Parathyroid adenoma (tissue), 2 donors: ENCODE measurements at regions not wholly inside any gene's neighbourhood (a gene's known extent, or its start where the extent isn't known, plus 50 kb on each side); places are given as distances from the start of the nearest gene placed in this dataset.

Experiments used
- H2AFZ ChIP-seq: fragments of 300-600 bp; sonication (generic); one replicate; pipeline ENCODE4 v1.7.0; 2017; ENCODE audit warnings: antibody characterized with exemption, mild to moderate bottlenecking
- H3K27ac ChIP-seq: fragments of 300-600 bp; sonication (generic); one replicate; pipeline ENCODE4 v1.7.0; 2017
- H3K27me3 ChIP-seq: fragments of 300-600 bp; sonication (generic); one replicate; pipeline ENCODE4 v1.7.0; 2017; ENCODE audit warnings: low read length; ENCODE audit not compliant: control insufficient read depth, insufficient read depth
- H3K36me3 ChIP-seq: fragments of 300-600 bp; sonication (generic); one replicate; pipeline ENCODE4 v1.7.0; 2017; ENCODE audit warnings: low read length; ENCODE audit not compliant: control insufficient read depth, insufficient read depth
- H3K4me1 ChIP-seq: fragments of 300-600 bp; sonication (generic); one replicate; pipeline ENCODE4 v1.7.0; 2017; ENCODE audit warnings: control low read depth
- H3K4me2 ChIP-seq: fragments of 300-600 bp; sonication (generic); one replicate; pipeline ENCODE4 v1.7.0; 2017; ENCODE audit warnings: low read length
- H3K4me3 ChIP-seq: fragments of 300-600 bp; sonication (generic); one replicate; pipeline ENCODE4 v1.7.0; 2017; ENCODE audit warnings: low read depth, low read length
- H3K79me2 ChIP-seq: fragments of 300-600 bp; sonication (generic); one replicate; pipeline ENCODE4 v1.7.0; 2017; ENCODE audit warnings: control low read depth
- H3K9ac ChIP-seq: fragments of 300-600 bp; sonication (generic); one replicate; pipeline ENCODE4 v1.7.0; 2017; ENCODE audit warnings: mild to moderate bottlenecking
- H3K9me3 ChIP-seq: fragments of 300-600 bp; sonication (generic); one replicate; pipeline ENCODE4 v1.7.0; 2017; ENCODE audit warnings: low read length; ENCODE audit not compliant: control insufficient read depth
- TF ChIP-seq, protein P1 (sequence below): fragments of 300-600 bp; sonication (generic); IDR thresholded peaks from one replicate; pipeline ENCODE4 v1.7.0; 2017; ENCODE audit warnings: antibody characterized with exemption, mild to moderate bottlenecking
- donor health status: primary hyperparathyroidism.

DNA sequence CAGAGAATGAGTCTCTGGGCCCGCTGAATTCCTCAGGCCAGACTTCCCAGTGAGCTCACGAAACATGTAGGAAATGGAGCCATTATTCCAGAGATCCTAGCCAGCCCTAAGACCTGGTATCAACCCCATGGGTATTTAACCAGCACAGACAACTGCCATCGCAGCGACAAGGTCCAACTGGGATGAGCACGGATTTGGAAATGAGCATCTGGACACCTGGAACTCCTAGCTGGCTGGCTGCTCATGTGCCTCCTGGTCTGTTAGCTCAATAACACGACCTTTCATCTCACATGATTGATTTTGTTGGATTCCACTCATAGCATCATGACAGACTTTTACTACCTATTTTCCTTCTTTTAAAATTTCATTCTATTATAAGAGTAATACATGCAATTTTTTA is 51.0 kb downstream of the POU3F3 start:
- Histone ChIP-seq H3K4me3 (no peak overlapping the region), H3K79me2 (no peaks in the 10 kb centered on the region), H2AFZ (no peak overlapping the region), H3K27me3 (no peaks in the 10 kb centered on the region), H3K4me1 (no peaks in the 10 kb centered on the region), H3K9ac (no peak overlapping the region), H3K9me3 (no peaks in the 10 kb centered on the region), H3K36me3 (no peaks in the 10 kb centered on the region), H3K4me2 (no peak overlapping the region), H3K27ac (no peak overlapping the region)
- TF ChIP-seq, protein P1, sequence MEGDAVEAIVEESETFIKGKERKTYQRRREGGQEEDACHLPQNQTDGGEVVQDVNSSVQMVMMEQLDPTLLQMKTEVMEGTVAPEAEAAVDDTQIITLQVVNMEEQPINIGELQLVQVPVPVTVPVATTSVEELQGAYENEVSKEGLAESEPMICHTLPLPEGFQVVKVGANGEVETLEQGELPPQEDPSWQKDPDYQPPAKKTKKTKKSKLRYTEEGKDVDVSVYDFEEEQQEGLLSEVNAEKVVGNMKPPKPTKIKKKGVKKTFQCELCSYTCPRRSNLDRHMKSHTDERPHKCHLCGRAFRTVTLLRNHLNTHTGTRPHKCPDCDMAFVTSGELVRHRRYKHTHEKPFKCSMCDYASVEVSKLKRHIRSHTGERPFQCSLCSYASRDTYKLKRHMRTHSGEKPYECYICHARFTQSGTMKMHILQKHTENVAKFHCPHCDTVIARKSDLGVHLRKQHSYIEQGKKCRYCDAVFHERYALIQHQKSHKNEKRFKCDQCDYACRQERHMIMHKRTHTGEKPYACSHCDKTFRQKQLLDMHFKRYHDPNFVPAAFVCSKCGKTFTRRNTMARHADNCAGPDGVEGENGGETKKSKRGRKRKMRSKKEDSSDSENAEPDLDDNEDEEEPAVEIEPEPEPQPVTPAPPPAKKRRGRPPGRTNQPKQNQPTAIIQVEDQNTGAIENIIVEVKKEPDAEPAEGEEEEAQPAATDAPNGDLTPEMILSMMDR = no peak

GRCh38 chr2:104909317-104909716 is 55.4 kb downstream of the POU3F3 start:
- H3K36me3 ChIP-seq = no peaks in the 10 kb centered on the region
- no peak overlapping the region for H2AFZ ChIP-seq
- H3K4me2 ChIP-seq = no peak overlapping the region
- TF ChIP-seq, protein P1 = no peak
- no peak overlapping the region for H3K9ac ChIP-seq
- no peak overlapping the region for H3K27ac ChIP-seq
- no peaks in the 10 kb centered on the region for H3K9me3 ChIP-seq
- H3K4me1 ChIP-seq = no peaks in the 10 kb centered on the region
- no peak overlapping the region for H3K4me3 ChIP-seq
- H3K79me2 ChIP-seq = no peaks in the 10 kb centered on the region
- no peaks in the 10 kb centered on the region for H3K27me3 ChIP-seq

GRCh38 chr2:104914509-104914908 is 60.6 kb downstream of the POU3F3 start:
- Histone ChIP-seq H3K4me3 (no peak overlapping the region), H3K4me1 (no peaks in the 10 kb centered on the region), H3K4me2 (no peak overlapping the region), H3K79me2 (no peaks in the 10 kb centered on the region), H3K9me3 (no peaks in the 10 kb centered on the region), H3K9ac (no peak overlapping the region), H2AFZ (no peak overlapping the region), H3K36me3 (no peaks in the 10 kb centered on the region), H3K27me3 (no peaks in the 10 kb centered on the region), H3K27ac (no peak overlapping the region)
- TF ChIP-seq, protein P1 = no peak

DNA sequence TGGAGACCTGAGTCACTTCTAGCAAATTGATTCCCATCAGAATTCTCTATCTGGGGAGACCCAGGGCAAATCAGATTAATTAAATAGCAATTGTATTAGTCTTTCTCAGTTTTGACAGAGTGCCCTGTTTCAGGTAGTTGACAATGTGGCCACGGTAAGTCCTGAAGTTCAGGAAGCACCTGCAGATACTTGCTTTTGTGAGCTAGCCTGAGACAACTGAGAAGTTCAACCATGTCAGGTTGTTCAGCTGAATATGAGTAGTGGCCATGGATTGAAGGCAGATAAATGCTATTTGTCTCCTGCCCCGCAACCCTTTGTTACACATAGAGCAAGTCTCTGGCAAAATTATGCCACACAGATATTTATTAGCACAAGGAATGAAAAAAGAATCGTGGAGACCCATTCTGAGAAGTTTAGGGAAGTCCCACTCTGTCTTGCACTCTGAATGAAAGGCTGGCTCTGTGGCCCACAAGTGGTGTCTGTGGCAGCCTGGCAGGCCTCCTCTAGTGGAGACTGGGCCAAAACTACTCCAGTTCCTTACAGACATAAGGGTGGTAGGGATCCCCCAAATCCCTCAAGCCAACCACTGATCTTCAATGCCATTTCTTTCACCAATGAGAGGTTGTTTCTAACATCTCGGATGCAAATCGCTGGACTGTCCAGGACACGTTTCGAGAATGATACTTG is 61.3 kb downstream of the POU3F3 start:
- Histone ChIP-seq H3K36me3 (no peaks in the 10 kb centered on the region), H3K27me3 (no peaks in the 10 kb centered on the region), H2AFZ (no peak overlapping the region), H3K4me1 (no peaks in the 10 kb centered on the region), H3K4me2 (no peak overlapping the region), H3K4me3 (no peak overlapping the region), H3K9me3 (no peaks in the 10 kb centered on the region), H3K79me2 (no peaks in the 10 kb centered on the region), H3K27ac (no peak overlapping the region), H3K9ac (no peak overlapping the region)
- TF ChIP-seq, protein P1 = no peak

DNA sequence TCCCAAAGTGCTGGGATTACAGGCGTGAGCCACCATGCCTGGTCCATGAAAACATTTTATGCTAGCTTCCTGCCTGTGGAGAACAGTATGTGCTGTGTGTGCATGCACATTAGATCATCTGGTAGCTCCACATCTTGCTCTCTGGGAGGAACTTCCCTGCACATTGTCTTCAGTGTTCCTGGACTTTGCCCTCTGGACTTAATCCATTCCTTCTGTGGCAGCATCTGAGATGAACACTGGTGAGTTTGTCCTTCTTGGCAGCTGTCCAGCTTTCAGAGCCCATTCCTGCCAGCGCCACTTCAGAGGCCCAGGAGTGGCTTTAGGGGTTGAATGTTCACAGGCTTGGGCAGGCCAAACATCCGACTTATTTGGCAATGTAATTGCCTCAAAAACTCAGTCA is 65.2 kb downstream of the POU3F3 start:
- no peak overlapping the region for H2AFZ ChIP-seq
- no peak overlapping the region for H3K4me2 ChIP-seq
- no peaks in the 10 kb centered on the region for H3K27me3 ChIP-seq
- no peaks in the 10 kb centered on the region for H3K4me1 ChIP-seq
- H3K36me3 ChIP-seq = no peaks in the 10 kb centered on the region
- H3K9ac ChIP-seq = no peak overlapping the region
- H3K9me3 ChIP-seq = no peaks in the 10 kb centered on the region
- H3K79me2 ChIP-seq = no peaks in the 10 kb centered on the region
- TF ChIP-seq, protein P1 = no peak
- H3K4me3 ChIP-seq = no peak overlapping the region
- H3K27ac ChIP-seq = no peak overlapping the region
